ENCODE measurements at regions not wholly inside any gene's neighbourhood (a gene's known extent, or its start where the extent isn't known, plus 50 kb on each side); places are given as distances from the start of the nearest gene placed in this dataset.

DNA sequence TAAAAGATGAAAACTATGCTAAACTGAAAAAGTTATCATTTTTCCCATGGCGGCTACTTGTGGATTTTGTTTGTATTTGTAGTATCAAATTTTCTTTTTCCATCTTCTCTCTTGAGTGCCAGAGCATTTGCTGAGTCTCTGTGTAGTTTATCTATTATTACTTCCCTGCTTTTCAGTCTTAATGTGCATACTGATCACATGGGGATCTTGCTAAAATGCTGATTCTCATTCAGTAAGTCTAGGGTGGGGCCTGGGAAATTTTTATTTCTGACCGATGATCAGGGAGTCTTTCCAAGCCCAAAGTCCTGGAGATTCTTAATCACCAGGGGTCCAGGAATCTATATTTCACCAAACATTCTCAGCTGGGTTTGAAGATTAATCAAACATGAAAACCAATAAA is 189.0 kb upstream of the GOT2 start:
- H3K9me3 ChIP-seq (ENCODE audit: low read length) = no peaks in the 10 kb centered on the region
- no peak overlapping the region for H3K27ac ChIP-seq (ENCODE audit: low read length)
- no peak overlapping the region for H3K4me2 ChIP-seq (ENCODE audit: low read length)
- intact Hi-C loops (cut with micrococcal nuclease) = no loop called here
- no peak overlapping the region for H3K4me3 ChIP-seq (ENCODE audit: low read length)
- ChIA-PET POLR2A (ENCODE audit: unreplicated experiment) (no interaction called here), CTCF (no interaction called here)
- DNase-seq = no peak
- no peaks in the 10 kb centered on the region for H3K27me3 ChIP-seq (ENCODE audit: low read length)
- H3K4me1 ChIP-seq (ENCODE audit: insufficient read depth, low read length) = no peaks in the 10 kb centered on the region
- H3F3A ChIP-seq (ENCODE audit: low read length, unreplicated experiment) = no peaks in the 10 kb centered on the region
- no peaks in the 10 kb centered on the region for H3K36me3 ChIP-seq (ENCODE audit: low read depth, low read length)
- ATAC-seq = no peak
- no peaks in the 10 kb centered on the region for H4K20me1 ChIP-seq (ENCODE audit: low read length)
- TF ChIP-seq EZH2 (IDR thresholded peaks at IDR 0.05; ENCODE audit: low read length, unreplicated experiment) = no peak
- TF ChIP-seq, protein P1, sequence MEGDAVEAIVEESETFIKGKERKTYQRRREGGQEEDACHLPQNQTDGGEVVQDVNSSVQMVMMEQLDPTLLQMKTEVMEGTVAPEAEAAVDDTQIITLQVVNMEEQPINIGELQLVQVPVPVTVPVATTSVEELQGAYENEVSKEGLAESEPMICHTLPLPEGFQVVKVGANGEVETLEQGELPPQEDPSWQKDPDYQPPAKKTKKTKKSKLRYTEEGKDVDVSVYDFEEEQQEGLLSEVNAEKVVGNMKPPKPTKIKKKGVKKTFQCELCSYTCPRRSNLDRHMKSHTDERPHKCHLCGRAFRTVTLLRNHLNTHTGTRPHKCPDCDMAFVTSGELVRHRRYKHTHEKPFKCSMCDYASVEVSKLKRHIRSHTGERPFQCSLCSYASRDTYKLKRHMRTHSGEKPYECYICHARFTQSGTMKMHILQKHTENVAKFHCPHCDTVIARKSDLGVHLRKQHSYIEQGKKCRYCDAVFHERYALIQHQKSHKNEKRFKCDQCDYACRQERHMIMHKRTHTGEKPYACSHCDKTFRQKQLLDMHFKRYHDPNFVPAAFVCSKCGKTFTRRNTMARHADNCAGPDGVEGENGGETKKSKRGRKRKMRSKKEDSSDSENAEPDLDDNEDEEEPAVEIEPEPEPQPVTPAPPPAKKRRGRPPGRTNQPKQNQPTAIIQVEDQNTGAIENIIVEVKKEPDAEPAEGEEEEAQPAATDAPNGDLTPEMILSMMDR (conservative IDR thresholded peaks at IDR 0.05; ENCODE audit: low read depth, low read length) = no peak
- TF ChIP-seq EZH2phosphoT487 (IDR thresholded peaks at IDR 0.05; ENCODE audit: borderline replicate concordance, low read length) = no peak
- no peaks in the 10 kb centered on the region for H3K9me2 ChIP-seq (replicated peaks; ENCODE audit: low read length)
- H3K9ac ChIP-seq (ENCODE audit: low read length) = no peak overlapping the region
- no peaks in the 10 kb centered on the region for H3K79me2 ChIP-seq (ENCODE audit: low read length)
- BruUV-seq (replicated peaks) = no TSS peak
- H2AFZ ChIP-seq (ENCODE audit: low read length) = no peak overlapping the region

DNA sequence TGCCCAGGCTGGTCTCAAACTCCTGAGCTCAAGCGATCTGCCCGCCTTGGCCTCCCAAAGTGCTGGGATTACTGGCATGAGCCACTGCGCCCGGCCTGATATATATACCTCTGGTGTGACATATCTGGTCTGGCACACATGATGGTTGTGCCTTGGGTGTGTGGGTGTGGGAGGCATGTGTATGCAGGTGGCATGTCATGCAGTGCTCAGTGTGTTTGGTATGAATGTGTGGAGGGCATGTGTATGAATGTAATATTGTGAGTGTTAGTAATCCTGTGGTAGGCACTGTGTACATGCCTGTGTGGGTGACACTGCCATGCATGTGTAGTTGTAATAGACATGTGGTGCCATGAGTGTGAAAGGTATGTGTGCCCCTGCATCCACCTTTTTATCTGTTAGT is 179.3 kb upstream of the GOT2 start:
- Histone ChIP-seq H4K20me1 (ENCODE audit: low read length) (no peaks in the 10 kb centered on the region), H3K27ac (ENCODE audit: low read length) (no peak overlapping the region), H3K9ac (ENCODE audit: low read length) (no peak overlapping the region), H3K9me2 (replicated peaks; ENCODE audit: low read length) (no peaks in the 10 kb centered on the region), H3K79me2 (ENCODE audit: low read length) (no peaks in the 10 kb centered on the region), H3K4me2 (ENCODE audit: low read length) (no peak overlapping the region), H3K36me3 (ENCODE audit: low read depth, low read length) (no peaks in the 10 kb centered on the region), H2AFZ (ENCODE audit: low read length) (no peak overlapping the region), H3K27me3 (ENCODE audit: low read length) (peaks cover 4% of the 10 kb centered on the region; the same call in 1 of the 2 replicates), H3F3A (ENCODE audit: low read length, unreplicated experiment) (no peaks in the 10 kb centered on the region), H3K4me3 (ENCODE audit: low read length) (no peak overlapping the region), H3K4me1 (ENCODE audit: insufficient read depth, low read length) (no peaks in the 10 kb centered on the region), H3K9me3 (ENCODE audit: low read length) (no peaks in the 10 kb centered on the region)
- no peak for TF ChIP-seq EZH2phosphoT487 (IDR thresholded peaks at IDR 0.05; ENCODE audit: borderline replicate concordance, low read length)
- no peak for TF ChIP-seq EZH2 (IDR thresholded peaks at IDR 0.05; ENCODE audit: low read length, unreplicated experiment)
- TF ChIP-seq, protein P1 (conservative IDR thresholded peaks at IDR 0.05; ENCODE audit: low read depth, low read length) = no peak
- intact Hi-C loops (cut with micrococcal nuclease) = no loop called here
- ChIA-PET CTCF (no interaction called here), POLR2A (ENCODE audit: unreplicated experiment) (no interaction called here)
- ATAC-seq (no peak), DNase-seq (no peak)
- no TSS peak for BruUV-seq (replicated peaks)

DNA sequence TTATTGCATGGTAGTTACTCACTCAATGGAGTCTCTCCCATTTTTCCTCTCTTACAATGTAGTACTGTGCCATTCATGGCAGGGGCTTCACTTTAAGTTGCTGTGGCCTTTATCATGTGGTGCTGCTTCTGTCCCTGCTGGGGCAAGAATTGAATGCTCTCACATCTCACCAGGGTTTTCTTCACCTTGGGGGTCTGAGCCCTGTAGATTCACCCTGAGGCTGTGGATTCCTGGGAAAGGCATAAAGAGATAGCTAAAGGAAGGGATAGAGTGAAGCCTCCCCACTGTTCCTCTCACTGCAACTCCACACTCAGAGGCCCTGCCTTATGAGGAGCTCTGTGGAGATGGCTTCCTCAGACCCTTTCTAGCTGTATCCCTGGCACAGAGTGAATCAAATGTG is 178.5 kb upstream of the GOT2 start:
- BruUV-seq (replicated peaks) = no TSS peak

More for the DNA sequence above, 178.5 kb upstream of the GOT2 start:
- Histone ChIP-seq H2AFZ (ENCODE audit: low read length) (no peak overlapping the region), H3K4me2 (ENCODE audit: low read length) (no peak overlapping the region), H3K27me3 (ENCODE audit: low read length) (peaks cover 4% of the 10 kb centered on the region; the same call in 1 of the 2 replicates), H3F3A (ENCODE audit: low read length, unreplicated experiment) (no peaks in the 10 kb centered on the region), H3K9me2 (replicated peaks; ENCODE audit: low read length) (no peaks in the 10 kb centered on the region), H3K36me3 (ENCODE audit: low read depth, low read length) (no peaks in the 10 kb centered on the region), H3K9ac (ENCODE audit: low read length) (no peak overlapping the region), H3K27ac (ENCODE audit: low read length) (no peak overlapping the region), H3K4me1 (ENCODE audit: insufficient read depth, low read length) (no peaks in the 10 kb centered on the region), H3K79me2 (ENCODE audit: low read length) (no peaks in the 10 kb centered on the region), H3K4me3 (ENCODE audit: low read length) (no peak overlapping the region), H3K9me3 (ENCODE audit: low read length) (no peaks in the 10 kb centered on the region), H4K20me1 (ENCODE audit: low read length) (no peaks in the 10 kb centered on the region)
- intact Hi-C loops (cut with micrococcal nuclease) = no loop called here
- DNase-seq (no peak), ATAC-seq (no peak)
- ChIA-PET CTCF (no interaction called here), POLR2A (ENCODE audit: unreplicated experiment) (no interaction called here)
- TF ChIP-seq EZH2phosphoT487 (IDR thresholded peaks at IDR 0.05; ENCODE audit: borderline replicate concordance, low read length) (no peak), EZH2 (IDR thresholded peaks at IDR 0.05; ENCODE audit: low read length, unreplicated experiment) (no peak)
- TF ChIP-seq, protein P1 (conservative IDR thresholded peaks at IDR 0.05; ENCODE audit: low read depth, low read length) = no peak

Measured in PC-3 (cell line).